HEK293 (cell line): ENCODE measurements at regions not wholly inside any gene's neighbourhood (a gene's known extent, or its start where the extent isn't known, plus 50 kb on each side); places are given as distances from the start of the nearest gene placed in this dataset.

Experiments
- CTCF ChIA-PET: fragments of 350-600 bp; formaldehyde crosslinking; extraction: SDS; loops from one replicate; lab custom pipeline; 2021; ENCODE audit warnings: antibody characterized with exemption; lab: Yijun Ruan, JAX
- POLR2A ChIA-PET: fragments of 300-600 bp; formaldehyde crosslinking; extraction: SDS; loops from one replicate; lab custom pipeline; 2020; ENCODE audit warnings: antibody characterized with exemption, inconsistent platforms; lab: Yijun Ruan, JAX
- H3K27ac ChIP-seq: fragments of 200-500 bp; sonication (Bioruptor generic); 2 replicates; pipeline ENCODE4 v1.5.1; 2014; ENCODE audit warnings: low read depth, low read length, control low read depth, inconsistent platforms; ENCODE audit errors: extremely low read depth
- H3K36me3 ChIP-seq, 2 experiments: fragments of 200-500 bp in 1 of 2; sonication (Bioruptor generic) in 1 of 2; 1 replicate in 1 of 2; 2 replicates in 1 of 2; pipeline ENCODE4 v1.5.1; 2014 to 2017; ENCODE audit warnings: inconsistent platforms in 2 of 2, low read length in 2 of 2; ENCODE audit not compliant: control insufficient read depth in 2 of 2, insufficient read depth in 1 of 2
- H3K4me1 ChIP-seq: fragments of 200-500 bp; sonication (Bioruptor generic); 2 replicates; pipeline ENCODE4 v1.5.1; 2014; ENCODE audit warnings: mild to moderate bottlenecking, low read length, inconsistent platforms; ENCODE audit not compliant: control insufficient read depth, insufficient read depth
- H3K4me3 ChIP-seq: 2 replicates; pipeline ENCODE4 v1.5.1; 2011; ENCODE audit warnings: low read depth, mild to moderate bottlenecking, control low read depth, low read length, moderate library complexity
- H3K9me3 ChIP-seq: fragments of 200-500 bp; sonication (Bioruptor generic); 2 replicates; pipeline ENCODE4 v1.5.1; 2014; ENCODE audit warnings: low read depth, low read length, inconsistent platforms; ENCODE audit not compliant: control insufficient read depth, insufficient read depth
- BCL11A ChIP-seq: fragments of 450-650 bp; formaldehyde crosslinking; IDR thresholded peaks from 2 replicates; pipeline ENCODE4 v1.5.1; 2016; ENCODE audit warnings: low read depth, missing biosample characterization, missing genetic modification characterization
- GLI4 ChIP-seq: fragments of 450-650 bp; formaldehyde crosslinking; IDR thresholded peaks from 2 replicates; pipeline ENCODE4 v1.5.1; 2016; ENCODE audit warnings: missing biosample characterization, missing genetic modification characterization
- RBAK ChIP-seq: fragments of 450-650 bp; formaldehyde crosslinking; IDR thresholded peaks from 2 replicates; pipeline ENCODE4 v1.5.1; 2016; ENCODE audit warnings: missing biosample characterization, missing genetic modification characterization
- SALL2 ChIP-seq: fragments of 450-650 bp; formaldehyde crosslinking; IDR thresholded peaks from 2 replicates; pipeline ENCODE4 v1.5.0; 2017; ENCODE audit warnings: missing biosample characterization, mild to moderate bottlenecking, missing genetic modification characterization, borderline replicate concordance
- TRIM28 ChIP-seq: IDR thresholded peaks from 2 replicates; pipeline ENCODE4 v1.6.1; 2011; ENCODE audit warnings: low read length, control low read depth, borderline replicate concordance
- ZEB2 ChIP-seq: fragments of 450-650 bp; formaldehyde crosslinking; IDR thresholded peaks from 2 replicates; pipeline ENCODE4 v1.5.1; 2016; ENCODE audit warnings: missing biosample characterization, missing genetic modification characterization
- ZFHX2 ChIP-seq: fragments of 450-650 bp; formaldehyde crosslinking; conservative IDR thresholded peaks from 2 replicates; pipeline ENCODE4 v1.5.1; 2016; ENCODE audit warnings: missing biosample characterization, missing genetic modification characterization
- ZFP3 ChIP-seq: fragments of 450-650 bp; formaldehyde crosslinking; IDR thresholded peaks from 2 replicates; pipeline ENCODE4 v1.5.1; 2016; ENCODE audit warnings: low read depth, missing biosample characterization, missing genetic modification characterization
- ZNF121 ChIP-seq: fragments of 450-650 bp; formaldehyde crosslinking; IDR thresholded peaks from 2 replicates; pipeline ENCODE4 v1.5.1; 2016; ENCODE audit warnings: missing biosample characterization, missing genetic modification characterization
- ZNF133 ChIP-seq: fragments of 450-650 bp; formaldehyde crosslinking; IDR thresholded peaks from 2 replicates; pipeline ENCODE4 v1.5.1; 2016; ENCODE audit warnings: missing biosample characterization, missing genetic modification characterization
- ZNF169 ChIP-seq: fragments of 450-650 bp; formaldehyde crosslinking; IDR thresholded peaks from 2 replicates; pipeline ENCODE4 v1.5.1; 2016; ENCODE audit warnings: missing biosample characterization, missing genetic modification characterization
- ZNF184 ChIP-seq: fragments of 450-650 bp; IDR thresholded peaks from 2 replicates; pipeline ENCODE4 v1.5.1; 2018; ENCODE audit warnings: missing biosample characterization, mild to moderate bottlenecking, missing genetic modification characterization
- ZNF2 ChIP-seq: fragments of 450-650 bp; formaldehyde crosslinking; IDR thresholded peaks from 2 replicates; pipeline ENCODE4 v1.5.1; 2016; ENCODE audit warnings: missing biosample characterization, missing genetic modification characterization
- ZNF292 ChIP-seq: fragments of 450-650 bp; formaldehyde crosslinking; IDR thresholded peaks from 2 replicates; pipeline ENCODE4 v1.5.1; 2016; ENCODE audit warnings: low read depth, missing biosample characterization, missing genetic modification characterization, borderline replicate concordance
- ZNF311 ChIP-seq: fragments of 450-650 bp; formaldehyde crosslinking; IDR thresholded peaks from 2 replicates; pipeline ENCODE4 v1.5.1; 2017; ENCODE audit warnings: missing biosample characterization, missing genetic modification characterization, borderline replicate concordance
- ZNF350 ChIP-seq: fragments of 450-650 bp; formaldehyde crosslinking; IDR thresholded peaks from 2 replicates; pipeline ENCODE4 v1.5.0; 2017; ENCODE audit warnings: missing biosample characterization, mild to moderate bottlenecking, missing genetic modification characterization
- ZNF354C ChIP-seq: fragments of 450-650 bp; formaldehyde crosslinking; IDR thresholded peaks from 2 replicates; pipeline ENCODE4 v1.5.1; 2016; ENCODE audit warnings: missing biosample characterization, missing genetic modification characterization, low read depth, borderline replicate concordance
- ZNF423 ChIP-seq: fragments of 450-650 bp; formaldehyde crosslinking; IDR thresholded peaks from 2 replicates; pipeline ENCODE4 v1.5.1; 2016; ENCODE audit warnings: missing biosample characterization, missing genetic modification characterization
- ZNF426 ChIP-seq: fragments of 450-650 bp; formaldehyde crosslinking; IDR thresholded peaks from 2 replicates; pipeline ENCODE4 v1.5.1; 2017; ENCODE audit warnings: missing biosample characterization, missing genetic modification characterization, mild to moderate bottlenecking, inconsistent platforms, moderate library complexity
- ZNF510 ChIP-seq: fragments of 450-650 bp; formaldehyde crosslinking; IDR thresholded peaks from 2 replicates; pipeline ENCODE4 v1.5.1; 2018; ENCODE audit warnings: mild to moderate bottlenecking, missing genetic modification characterization, missing biosample characterization; ENCODE audit not compliant: insufficient replicate concordance
- ZNF555 ChIP-seq: fragments of 450-650 bp; formaldehyde crosslinking; conservative IDR thresholded peaks from 2 replicates; pipeline ENCODE4 v1.5.1; 2017; ENCODE audit warnings: missing biosample characterization, mild to moderate bottlenecking, missing genetic modification characterization, inconsistent platforms
- ZNF654 ChIP-seq: fragments of 450-650 bp; formaldehyde crosslinking; IDR thresholded peaks from 2 replicates; pipeline ENCODE4 v1.5.1; 2016; ENCODE audit warnings: low read depth, missing biosample characterization, missing genetic modification characterization
- ZNF707 ChIP-seq: fragments of 450-650 bp; formaldehyde crosslinking; IDR thresholded peaks from 2 replicates; pipeline ENCODE4 v1.5.1; 2016; ENCODE audit warnings: missing biosample characterization, missing genetic modification characterization
- ZNF837 ChIP-seq: fragments of 450-650 bp; formaldehyde crosslinking; IDR thresholded peaks from 2 replicates; pipeline ENCODE4 v1.5.1; 2016; ENCODE audit warnings: missing biosample characterization, missing genetic modification characterization
- ZNF843 ChIP-seq: fragments of 450-650 bp; formaldehyde crosslinking; IDR thresholded peaks from 2 replicates; pipeline ENCODE4 v1.5.1; 2016; ENCODE audit warnings: missing biosample characterization, missing genetic modification characterization
- TF ChIP-seq, protein P1 (sequence below): fragments of 450-650 bp; formaldehyde crosslinking; IDR thresholded peaks from 2 replicates; pipeline ENCODE4 v1.5.1; 2016; ENCODE audit warnings: missing biosample characterization, missing genetic modification characterization, low read depth
- TF ChIP-seq, protein P2 (sequence below): fragments of 450-650 bp; formaldehyde crosslinking; IDR thresholded peaks from 2 replicates; pipeline ENCODE4 v1.5.1; 2016; ENCODE audit warnings: missing biosample characterization, missing genetic modification characterization
- TF ChIP-seq, protein P3 (sequence below): fragments of 450-650 bp; formaldehyde crosslinking; IDR thresholded peaks from 2 replicates; pipeline ENCODE4 v1.5.1; 2016; ENCODE audit warnings: missing biosample characterization, missing genetic modification characterization, borderline replicate concordance

DNA sequence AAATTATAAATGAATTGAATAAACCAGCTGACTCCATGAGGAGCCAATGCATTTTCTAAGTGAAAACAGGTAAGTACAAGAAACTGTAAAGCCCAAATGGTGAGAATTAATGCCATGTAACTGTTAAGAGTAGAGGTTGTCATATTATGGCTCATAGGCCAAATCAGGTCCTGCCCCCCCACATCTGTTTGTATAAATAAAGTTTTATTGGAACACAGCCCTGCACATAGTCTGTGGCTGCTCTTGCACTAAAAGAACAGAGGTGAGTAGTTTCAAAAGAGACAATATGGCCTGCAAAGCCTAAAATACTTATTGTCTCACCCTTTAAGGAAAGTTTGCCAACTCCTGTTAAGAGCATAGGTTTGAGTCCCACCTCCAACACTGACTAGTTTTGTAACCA is 140.5 kb upstream of the SRRM4 start:
- CTCF ChIA-PET = no interaction called here
- no peaks in the 10 kb centered on the region for H3K9me3 ChIP-seq
- H3K4me3 ChIP-seq = no peak overlapping the region
- H3K36me3 ChIP-seq = no peaks in the 10 kb centered on the region
- TF ChIP-seq ZNF510 (tag by site-specific recombination) = no peak
- no peak for TF ChIP-seq ZNF426
- TF ChIP-seq, protein P1, sequence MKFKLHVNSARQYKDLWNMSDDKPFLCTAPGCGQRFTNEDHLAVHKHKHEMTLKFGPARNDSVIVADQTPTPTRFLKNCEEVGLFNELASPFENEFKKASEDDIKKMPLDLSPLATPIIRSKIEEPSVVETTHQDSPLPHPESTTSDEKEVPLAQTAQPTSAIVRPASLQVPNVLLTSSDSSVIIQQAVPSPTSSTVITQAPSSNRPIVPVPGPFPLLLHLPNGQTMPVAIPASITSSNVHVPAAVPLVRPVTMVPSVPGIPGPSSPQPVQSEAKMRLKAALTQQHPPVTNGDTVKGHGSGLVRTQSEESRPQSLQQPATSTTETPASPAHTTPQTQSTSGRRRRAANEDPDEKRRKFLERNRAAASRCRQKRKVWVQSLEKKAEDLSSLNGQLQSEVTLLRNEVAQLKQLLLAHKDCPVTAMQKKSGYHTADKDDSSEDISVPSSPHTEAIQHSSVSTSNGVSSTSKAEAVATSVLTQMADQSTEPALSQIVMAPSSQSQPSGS (tag by site-specific recombination) = no peak
- TF ChIP-seq ZNF354C = no peak
- TF ChIP-seq ZNF555 = no peak
- TF ChIP-seq SALL2 (tag by site-specific recombination) = no peak
- no peak for TF ChIP-seq TRIM28
- POLR2A ChIA-PET = no interaction called here
- H3K27ac ChIP-seq = no peak overlapping the region
- H3K4me1 ChIP-seq = no peaks in the 10 kb centered on the region

DNA sequence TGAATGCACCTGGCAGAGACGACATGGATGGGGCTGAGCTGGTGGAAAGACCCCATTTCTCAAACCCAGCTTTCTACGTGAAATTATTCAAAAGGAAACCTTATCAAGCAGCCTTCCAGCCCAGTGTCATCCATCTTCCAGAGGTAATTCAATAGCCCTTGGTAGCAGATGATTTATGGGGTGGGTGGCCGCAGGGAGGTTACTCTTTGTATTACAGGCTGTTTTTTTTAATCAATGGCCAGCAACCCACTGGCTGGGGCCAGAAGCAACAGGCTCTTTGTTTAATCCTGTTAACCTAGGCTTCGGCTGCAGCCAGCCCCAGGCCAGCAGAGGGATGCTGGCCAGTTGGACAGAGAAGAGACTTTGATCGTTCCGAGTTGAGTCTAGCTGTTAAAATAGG is 139.8 kb upstream of the SRRM4 start:
- Histone ChIP-seq H3K27ac (no peak overlapping the region), H3K4me1 (no peaks in the 10 kb centered on the region), H3K4me3 (no peak overlapping the region), H3K9me3 (no peaks in the 10 kb centered on the region), H3K36me3 (no peaks in the 10 kb centered on the region)
- CTCF ChIA-PET = interaction anchor here (1.4 kb wide), 1 partner anchor 15 kb away, joined by 3 read pairs; no protein-coding TSS in a partner anchor
- POLR2A ChIA-PET = no interaction called here
- no peak for TF ChIP-seq ZNF426
- TF ChIP-seq GLI4 = no peak
- no peak for TF ChIP-seq ZNF350 (tag by site-specific recombination)
- no peak for TF ChIP-seq ZNF837 (tag by site-specific recombination)
- no peak for TF ChIP-seq ZNF184 (tag by site-specific recombination)
- no peak for TF ChIP-seq ZNF423
- no peak for TF ChIP-seq ZFHX2 (tag by site-specific recombination)
- TF ChIP-seq, protein P2, sequence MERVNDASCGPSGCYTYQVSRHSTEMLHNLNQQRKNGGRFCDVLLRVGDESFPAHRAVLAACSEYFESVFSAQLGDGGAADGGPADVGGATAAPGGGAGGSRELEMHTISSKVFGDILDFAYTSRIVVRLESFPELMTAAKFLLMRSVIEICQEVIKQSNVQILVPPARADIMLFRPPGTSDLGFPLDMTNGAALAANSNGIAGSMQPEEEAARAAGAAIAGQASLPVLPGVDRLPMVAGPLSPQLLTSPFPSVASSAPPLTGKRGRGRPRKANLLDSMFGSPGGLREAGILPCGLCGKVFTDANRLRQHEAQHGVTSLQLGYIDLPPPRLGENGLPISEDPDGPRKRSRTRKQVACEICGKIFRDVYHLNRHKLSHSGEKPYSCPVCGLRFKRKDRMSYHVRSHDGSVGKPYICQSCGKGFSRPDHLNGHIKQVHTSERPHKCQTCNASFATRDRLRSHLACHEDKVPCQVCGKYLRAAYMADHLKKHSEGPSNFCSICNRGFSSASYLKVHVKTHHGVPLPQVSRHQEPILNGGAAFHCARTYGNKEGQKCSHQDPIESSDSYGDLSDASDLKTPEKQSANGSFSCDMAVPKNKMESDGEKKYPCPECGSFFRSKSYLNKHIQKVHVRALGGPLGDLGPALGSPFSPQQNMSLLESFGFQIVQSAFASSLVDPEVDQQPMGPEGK = no peak
- no peak for TF ChIP-seq ZNF311 (tag by site-specific recombination)
- no peak for TF ChIP-seq ZNF707 (tag by site-specific recombination)
- no peak for TF ChIP-seq ZNF133 (tag by site-specific recombination)
- TF ChIP-seq ZNF555 = no peak
- TF ChIP-seq ZNF169 (tag by site-specific recombination) = no peak

DNA sequence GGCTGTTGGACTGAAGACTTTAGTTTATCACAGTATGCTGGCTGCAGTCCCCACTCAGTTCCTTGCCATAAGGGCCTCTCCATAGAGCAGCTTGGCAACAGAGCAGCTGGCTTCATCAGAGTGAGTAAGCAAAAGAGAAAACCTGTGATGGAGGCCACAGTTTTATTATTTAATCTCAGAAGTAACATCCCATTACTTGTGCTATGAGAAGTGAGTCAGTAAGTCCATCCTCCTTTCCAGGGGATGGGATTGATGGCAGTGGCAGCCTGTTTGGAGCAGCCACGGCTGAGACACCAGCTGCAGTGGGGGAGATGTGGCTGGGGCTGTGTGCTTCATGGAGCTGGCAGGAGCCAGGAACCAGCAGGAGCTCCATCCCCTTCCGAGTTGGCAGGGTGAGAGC is 138.5 kb upstream of the SRRM4 start:
- POLR2A ChIA-PET = no interaction called here
- Histone ChIP-seq H3K4me1 (no peaks in the 10 kb centered on the region), H3K4me3 (no peak overlapping the region), H3K9me3 (no peaks in the 10 kb centered on the region), H3K27ac (no peak overlapping the region), H3K36me3 (no peaks in the 10 kb centered on the region)
- CTCF ChIA-PET = interaction anchor here (1.4 kb wide), 1 partner anchor 14 kb away, joined by 3 read pairs; no protein-coding TSS in a partner anchor
- TF ChIP-seq ZFP3 (tag by site-specific recombination) = no peak
- no peak for TF ChIP-seq ZNF2 (tag by site-specific recombination)
- no peak for TF ChIP-seq ZNF654 (tag by site-specific recombination)
- TF ChIP-seq ZNF707 (tag by site-specific recombination) = no peak
- TF ChIP-seq ZNF121 = no peak
- no peak for TF ChIP-seq SALL2 (tag by site-specific recombination)
- TF ChIP-seq, protein P3, sequence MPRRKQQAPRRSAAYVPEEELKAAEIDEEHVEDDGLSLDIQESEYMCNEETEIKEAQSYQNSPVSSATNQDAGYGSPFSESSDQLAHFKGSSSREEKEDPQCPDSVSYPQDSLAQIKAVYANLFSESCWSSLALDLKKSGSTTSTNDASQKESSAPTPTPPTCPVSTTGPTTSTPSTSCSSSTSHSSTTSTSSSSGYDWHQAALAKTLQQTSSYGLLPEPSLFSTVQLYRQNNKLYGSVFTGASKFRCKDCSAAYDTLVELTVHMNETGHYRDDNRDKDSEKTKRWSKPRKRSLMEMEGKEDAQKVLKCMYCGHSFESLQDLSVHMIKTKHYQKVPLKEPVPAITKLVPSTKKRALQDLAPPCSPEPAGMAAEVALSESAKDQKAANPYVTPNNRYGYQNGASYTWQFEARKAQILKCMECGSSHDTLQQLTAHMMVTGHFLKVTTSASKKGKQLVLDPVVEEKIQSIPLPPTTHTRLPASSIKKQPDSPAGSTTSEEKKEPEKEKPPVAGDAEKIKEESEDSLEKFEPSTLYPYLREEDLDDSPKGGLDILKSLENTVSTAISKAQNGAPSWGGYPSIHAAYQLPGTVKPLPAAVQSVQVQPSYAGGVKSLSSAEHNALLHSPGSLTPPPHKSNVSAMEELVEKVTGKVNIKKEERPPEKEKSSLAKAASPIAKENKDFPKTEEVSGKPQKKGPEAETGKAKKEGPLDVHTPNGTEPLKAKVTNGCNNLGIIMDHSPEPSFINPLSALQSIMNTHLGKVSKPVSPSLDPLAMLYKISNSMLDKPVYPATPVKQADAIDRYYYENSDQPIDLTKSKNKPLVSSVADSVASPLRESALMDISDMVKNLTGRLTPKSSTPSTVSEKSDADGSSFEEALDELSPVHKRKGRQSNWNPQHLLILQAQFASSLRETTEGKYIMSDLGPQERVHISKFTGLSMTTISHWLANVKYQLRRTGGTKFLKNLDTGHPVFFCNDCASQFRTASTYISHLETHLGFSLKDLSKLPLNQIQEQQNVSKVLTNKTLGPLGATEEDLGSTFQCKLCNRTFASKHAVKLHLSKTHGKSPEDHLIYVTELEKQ (tag by site-specific recombination) = no peak
- no peak for TF ChIP-seq ZNF292 (tag by site-specific recombination)
- TF ChIP-seq RBAK (tag by site-specific recombination) = no peak
- TF ChIP-seq ZNF843 (tag by site-specific recombination) = no peak
- no peak for TF ChIP-seq ZEB2 (tag by site-specific recombination)
- TF ChIP-seq BCL11A (tag by site-specific recombination) = no peak
